ENCODE measurements at regions not wholly inside any gene's neighbourhood (a gene's known extent, or its start where the extent isn't known, plus 50 kb on each side); places are given as distances from the start of the nearest gene placed in this dataset.

GRCh38 chr1:119308806-119309205 lies 59.8 kb upstream of the HAO2 start:
- DNase-seq, result no peak

- DNase-seq, result no peak
Observed at GRCh38 chr1:119310301-119310700, 58.3 kb upstream of the HAO2 start.

DNA sequence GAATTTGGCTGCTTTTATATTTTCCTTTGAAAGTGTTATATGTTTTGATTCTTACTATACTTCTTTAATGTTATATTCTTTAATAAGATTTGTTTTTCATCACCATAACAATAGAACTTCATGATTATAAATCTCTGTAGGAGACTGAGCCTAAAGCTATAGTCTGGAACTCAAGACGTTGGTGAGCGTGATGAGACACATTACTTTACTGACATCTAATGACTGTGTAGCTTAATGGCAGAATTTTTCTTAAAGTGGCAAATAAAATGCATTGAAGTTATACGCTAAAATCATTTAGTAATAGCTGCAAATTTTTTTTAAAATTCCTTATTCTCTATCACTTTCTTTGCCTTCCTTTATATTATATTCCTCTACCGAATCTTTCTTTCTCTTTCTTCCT lies 56.1 kb upstream of the HAO2 start:
- DNase-seq, result no peak

DNA sequence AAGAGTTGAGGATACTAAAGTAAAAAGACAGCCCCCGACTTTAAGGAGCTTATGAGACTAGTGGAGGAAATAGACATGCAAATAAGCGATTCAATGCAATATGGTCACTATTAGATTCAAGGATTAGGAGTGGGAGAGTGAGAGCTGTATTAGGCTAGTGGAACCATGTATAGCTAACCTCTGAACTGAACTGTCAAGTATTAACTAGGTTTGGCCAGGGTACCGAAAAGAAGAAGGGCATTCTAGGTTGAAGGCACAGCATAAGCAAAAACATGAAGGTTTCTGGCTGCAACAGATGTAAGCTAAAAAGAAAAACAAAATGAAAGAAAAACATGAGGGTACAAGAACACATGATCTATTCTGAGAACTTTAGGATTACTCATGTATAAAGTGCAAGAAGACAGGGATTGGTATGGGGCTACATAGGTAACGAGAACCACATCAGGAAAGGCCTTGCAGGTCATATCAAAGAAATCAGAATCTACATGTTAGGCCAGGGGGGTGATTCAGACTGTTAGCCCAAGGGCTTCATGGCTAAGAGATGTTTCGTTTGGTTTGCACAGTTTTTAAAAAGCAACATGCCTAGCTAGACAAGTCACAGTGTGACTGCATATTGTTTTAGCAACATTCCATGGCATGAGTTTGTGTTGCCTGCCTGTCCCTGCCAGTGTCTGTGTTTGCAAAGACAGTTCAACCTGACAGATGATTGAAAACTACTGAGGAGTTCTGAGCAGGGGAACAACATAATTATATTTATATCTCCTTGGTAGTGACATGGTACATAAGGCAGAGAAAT lies 54.4 kb upstream of the HAO2 start:
- no peak for DNase-seq

DNA sequence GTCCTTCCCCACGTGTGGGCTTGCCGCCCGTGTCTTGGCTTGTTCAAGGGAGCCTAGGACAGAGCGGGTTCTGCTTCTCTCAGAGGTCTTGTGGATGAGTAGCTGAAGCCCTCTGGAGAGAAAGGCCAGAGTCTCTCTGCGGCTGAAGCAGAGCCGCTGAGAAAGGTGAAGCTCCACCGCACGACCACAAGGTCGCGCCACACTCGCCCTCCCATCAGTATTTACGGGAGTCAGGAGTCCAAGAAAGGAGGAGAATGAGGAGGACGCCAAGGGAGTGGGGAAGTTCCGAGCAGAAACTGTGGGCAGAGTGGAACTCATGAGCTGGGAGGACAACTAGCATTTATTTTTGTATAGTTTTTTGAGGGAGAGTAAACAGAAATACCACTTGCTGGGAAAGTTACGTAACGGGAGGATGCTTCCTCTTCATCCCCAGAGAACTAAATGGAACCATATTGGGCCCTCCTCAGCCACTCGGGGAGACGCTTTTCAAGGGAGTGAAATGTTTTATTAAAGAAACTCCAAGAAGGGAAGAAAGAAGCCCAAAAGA lies 51.6 kb upstream of the HAO2 start:
- no peak for DNase-seq

- no peak for DNase-seq
Observed at GRCh38 chr1:119318466-119319309, 49.9 kb upstream of the HAO2 start.

Measured in eye (tissue), 1 donor.